RWPE2 (cell line): ENCODE measurements at regions not wholly inside any gene's neighbourhood (a gene's known extent, or its start where the extent isn't known, plus 50 kb on each side); places are given as distances from the start of the nearest gene placed in this dataset.
"Not testable (repeated sequence)": the region's sequence is repeated elsewhere in the genome, so short reads cannot be mapped to it uniquely, and the experiment has no call there.

Source experiments
- ATAC-seq: fragments of 200-7000 bp; cut with Tn5 transposase; 3 replicates; pipeline ENCODE4 v1.9.1; 2021; ENCODE audit warnings: low read depth
- DNase-seq: peaks from one replicate; pipeline ENCODE4 v3.0.0-alpha.2; 2020; ENCODE audit warnings: low spot score
- H3K27ac ChIP-seq: fragments of 450-650 bp; 2 replicates; pipeline ENCODE4 v1.5.1; 2017; ENCODE audit warnings: mild to moderate bottlenecking; ENCODE audit not compliant: poor library complexity, severe bottlenecking
- H3K27me3 ChIP-seq: fragments of 250-450 bp; sonication (Bioruptor Pico); 2 replicates; pipeline ENCODE4 v1.5.1; 2021; ENCODE audit warnings: mild to moderate bottlenecking, moderate library complexity; ENCODE audit not compliant: insufficient read depth, poor library complexity, severe bottlenecking
- H3K36me3 ChIP-seq: fragments of 250-450 bp; sonication (Bioruptor Pico); 2 replicates; pipeline ENCODE4 v1.5.1; 2020; ENCODE audit warnings: low read depth, mild to moderate bottlenecking, moderate library complexity
- H3K4me1 ChIP-seq: fragments of 250-450 bp; sonication (Bioruptor Pico); 2 replicates; pipeline ENCODE4 v1.5.1; 2021; ENCODE audit warnings: mild to moderate bottlenecking, moderate library complexity; ENCODE audit not compliant: insufficient read depth, poor library complexity, severe bottlenecking
- H3K4me3 ChIP-seq: fragments of 250-450 bp; sonication (Bioruptor Pico); 2 replicates; pipeline ENCODE4 v1.5.1; 2021; ENCODE audit warnings: mild to moderate bottlenecking, moderate library complexity; ENCODE audit not compliant: severe bottlenecking
- H3K9me3 ChIP-seq: fragments of 250-450 bp; sonication (Bioruptor Pico); 2 replicates; pipeline ENCODE4 v1.5.1; 2021; ENCODE audit warnings: mild to moderate bottlenecking, moderate library complexity; ENCODE audit not compliant: severe bottlenecking
- TF ChIP-seq, protein P1 (sequence below): fragments of 450-650 bp; IDR thresholded peaks from one replicate; pipeline ENCODE4 v1.5.1; 2017; ENCODE audit warnings: mild to moderate bottlenecking, moderate library complexity; ENCODE audit not compliant: poor library complexity, severe bottlenecking

DNA sequence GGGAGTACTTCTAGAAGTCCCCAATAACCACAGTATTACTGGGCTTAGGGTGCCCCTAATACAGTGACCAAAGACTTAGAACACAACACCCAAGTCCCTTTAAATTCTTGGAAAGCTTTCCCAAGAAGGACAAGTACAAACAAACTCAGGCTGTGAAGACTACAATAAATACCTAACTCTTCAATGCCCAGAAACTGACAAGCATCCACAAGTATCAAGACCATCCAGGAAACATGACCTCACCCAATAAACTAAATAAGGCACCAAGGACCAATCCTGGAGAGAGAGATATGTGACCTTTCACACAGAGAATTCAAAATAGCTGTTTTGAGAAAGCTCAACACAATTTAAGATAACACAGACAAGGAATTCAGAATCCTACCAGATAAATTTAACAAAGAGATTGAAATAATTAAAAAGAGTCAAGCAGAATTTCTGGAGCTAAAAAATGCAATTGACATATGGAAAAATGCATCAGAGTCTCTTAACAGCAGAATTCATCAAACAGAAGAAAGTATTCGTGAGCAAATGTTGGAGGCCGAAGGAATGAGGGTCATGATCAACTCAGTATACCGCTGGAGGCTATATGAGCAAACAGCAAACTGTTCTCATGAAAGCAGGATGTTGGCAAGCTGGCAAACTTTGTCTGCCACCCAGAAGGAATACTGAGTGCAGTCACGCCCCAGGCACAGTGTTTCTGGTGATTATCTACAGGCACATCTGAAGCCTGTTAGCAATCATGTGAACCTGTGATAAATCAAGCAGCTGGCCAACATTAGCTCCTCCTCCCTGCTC is 87.0 kb upstream of the NECTIN3 start:
- H3K36me3 ChIP-seq: no peaks in the 10 kb centered on the region
- H3K27ac ChIP-seq: no peak overlapping the region
- H3K27me3 ChIP-seq: no peaks in the 10 kb centered on the region
- no peak for ATAC-seq
- no peaks in the 10 kb centered on the region for H3K4me1 ChIP-seq
- peaks cover 1% of the 10 kb centered on the region for H3K9me3 ChIP-seq
- DNase-seq: no peak
- no peak overlapping the region for H3K4me3 ChIP-seq
- TF ChIP-seq, protein P1, sequence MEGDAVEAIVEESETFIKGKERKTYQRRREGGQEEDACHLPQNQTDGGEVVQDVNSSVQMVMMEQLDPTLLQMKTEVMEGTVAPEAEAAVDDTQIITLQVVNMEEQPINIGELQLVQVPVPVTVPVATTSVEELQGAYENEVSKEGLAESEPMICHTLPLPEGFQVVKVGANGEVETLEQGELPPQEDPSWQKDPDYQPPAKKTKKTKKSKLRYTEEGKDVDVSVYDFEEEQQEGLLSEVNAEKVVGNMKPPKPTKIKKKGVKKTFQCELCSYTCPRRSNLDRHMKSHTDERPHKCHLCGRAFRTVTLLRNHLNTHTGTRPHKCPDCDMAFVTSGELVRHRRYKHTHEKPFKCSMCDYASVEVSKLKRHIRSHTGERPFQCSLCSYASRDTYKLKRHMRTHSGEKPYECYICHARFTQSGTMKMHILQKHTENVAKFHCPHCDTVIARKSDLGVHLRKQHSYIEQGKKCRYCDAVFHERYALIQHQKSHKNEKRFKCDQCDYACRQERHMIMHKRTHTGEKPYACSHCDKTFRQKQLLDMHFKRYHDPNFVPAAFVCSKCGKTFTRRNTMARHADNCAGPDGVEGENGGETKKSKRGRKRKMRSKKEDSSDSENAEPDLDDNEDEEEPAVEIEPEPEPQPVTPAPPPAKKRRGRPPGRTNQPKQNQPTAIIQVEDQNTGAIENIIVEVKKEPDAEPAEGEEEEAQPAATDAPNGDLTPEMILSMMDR: no peak

DNA sequence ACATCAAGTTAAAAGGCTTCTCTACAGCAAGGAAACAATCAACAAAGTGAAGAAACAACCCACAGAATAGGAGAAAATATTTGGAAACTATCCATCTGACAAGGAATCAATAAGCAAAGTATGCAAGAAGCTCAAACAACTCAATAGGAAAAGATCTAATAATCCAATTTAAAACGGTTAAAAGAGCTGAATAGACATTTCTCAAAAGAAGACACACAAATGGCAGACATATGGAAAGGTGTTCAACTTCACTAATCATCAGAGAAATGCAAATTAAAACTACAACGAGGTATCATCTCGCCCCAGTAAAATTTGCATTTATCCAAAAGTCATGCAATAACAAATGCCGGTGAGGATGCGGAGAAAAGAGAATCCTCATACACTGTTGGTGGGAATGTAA is 82.2 kb upstream of the NECTIN3 start:
- H3K27ac ChIP-seq: no peak overlapping the region
- TF ChIP-seq, protein P1: no peak
- DNase-seq (no peak), ATAC-seq (no peak)
- no peaks in the 10 kb centered on the region for H3K36me3 ChIP-seq
- no peak overlapping the region for H3K4me3 ChIP-seq
- no peaks in the 10 kb centered on the region for H3K4me1 ChIP-seq
- peaks cover 1% of the 10 kb centered on the region for H3K9me3 ChIP-seq
- H3K27me3 ChIP-seq: no peaks in the 10 kb centered on the region

DNA sequence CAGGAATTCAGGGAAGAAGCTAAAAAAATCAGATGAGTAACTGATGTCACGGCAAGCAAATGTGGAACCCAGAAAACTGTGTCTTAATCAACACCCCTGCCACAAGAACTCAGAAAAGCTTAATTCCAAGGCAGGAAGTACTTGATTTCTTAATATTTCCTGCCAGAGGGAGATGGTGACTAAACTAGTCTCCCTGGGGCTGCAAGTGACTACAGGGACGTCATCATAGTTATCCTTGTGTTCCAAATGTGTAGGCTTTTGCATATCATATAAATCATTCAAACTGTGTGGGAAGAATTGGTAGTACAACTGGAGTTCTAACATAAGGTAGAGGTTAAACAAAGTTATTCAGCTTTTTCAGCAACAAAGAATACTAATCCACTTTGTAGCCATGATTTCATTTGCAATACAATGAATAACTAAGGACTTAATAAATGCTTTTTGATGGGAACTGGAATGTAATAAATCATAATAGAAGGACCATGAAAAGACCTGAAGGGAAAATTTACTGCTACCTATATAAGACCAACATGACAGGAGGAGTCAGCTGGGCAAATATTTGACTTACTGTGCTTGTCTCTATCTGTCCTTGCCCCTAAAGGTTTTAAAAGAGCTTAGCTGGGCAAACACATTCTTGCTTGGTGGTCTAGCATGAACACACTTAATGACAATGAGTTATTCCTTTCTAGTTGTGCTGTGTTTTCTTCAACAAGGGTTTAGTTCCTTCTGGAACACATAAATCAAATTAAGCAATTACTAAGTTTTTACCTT is 76.0 kb upstream of the NECTIN3 start:
- Histone ChIP-seq H3K9me3 (no peaks in the 10 kb centered on the region), H3K27me3 (no peaks in the 10 kb centered on the region), H3K36me3 (no peaks in the 10 kb centered on the region), H3K4me3 (no peak overlapping the region), H3K27ac (no peak overlapping the region), H3K4me1 (peaks cover 8% of the 10 kb centered on the region)
- TF ChIP-seq, protein P1: no peak
- ATAC-seq (peak; percentile 53), DNase-seq (no peak)

DNA sequence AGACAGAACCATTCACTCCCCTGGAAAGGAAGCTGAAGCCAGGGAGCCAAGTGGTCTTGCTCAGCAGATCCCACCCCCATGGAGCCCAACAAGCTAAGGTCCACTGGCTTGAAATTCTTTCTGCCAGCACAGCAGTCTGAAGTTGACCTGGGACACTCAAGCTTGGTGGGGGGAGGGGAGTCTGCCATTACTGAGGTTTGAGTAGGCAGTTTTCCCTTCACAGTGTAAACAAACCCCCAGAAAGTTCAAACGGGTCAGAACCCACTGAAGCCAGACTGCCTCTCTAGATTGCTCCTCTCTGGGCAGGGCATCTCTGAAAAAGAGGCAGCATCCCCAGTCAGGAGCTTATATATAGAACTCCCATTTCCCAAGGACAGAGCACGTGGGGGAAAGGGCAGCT is 72.8 kb upstream of the NECTIN3 start:
- H3K27ac ChIP-seq, ATAC-seq, H3K4me1 ChIP-seq, H3K4me3 ChIP-seq, H3K9me3 ChIP-seq, H3K27me3 ChIP-seq, DNase-seq, H3K36me3 ChIP-seq: not testable (repeated sequence)

DNA sequence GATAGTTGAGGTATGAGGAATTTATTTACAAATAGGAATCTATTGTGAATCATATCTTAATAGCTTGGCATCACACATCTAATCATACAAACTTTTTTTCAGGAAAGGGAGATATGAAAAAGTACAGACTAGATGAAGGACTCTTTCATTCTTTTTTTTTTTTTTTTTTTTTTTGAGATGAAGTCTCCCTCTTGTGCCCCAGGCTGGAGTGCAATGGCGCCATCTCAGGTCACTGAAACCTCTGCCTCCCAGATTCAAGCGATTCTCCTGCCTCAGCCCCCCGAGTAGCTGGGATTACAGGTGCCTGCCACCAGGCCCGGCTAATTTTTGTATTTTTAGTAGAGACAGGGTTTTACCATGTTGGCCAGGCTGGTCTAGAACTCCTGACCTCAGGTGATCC is 65.1 kb upstream of the NECTIN3 start:
- not testable (repeated sequence) for H3K36me3 ChIP-seq, H3K27me3 ChIP-seq, H3K27ac ChIP-seq, H3K4me1 ChIP-seq, H3K4me3 ChIP-seq, H3K9me3 ChIP-seq, ATAC-seq, DNase-seq
- TF ChIP-seq, protein P1: peak; percentile 11
